IPS-NIHi7 (cell line): ENCODE measurements at regions not wholly inside any gene's neighbourhood (a gene's known extent, or its start where the extent isn't known, plus 50 kb on each side); places are given as distances from the start of the nearest gene placed in this dataset.
A peak's percentile ranks its signal among the peaks of the same experiment; 100 is the strongest.
"Not testable (repeated sequence)": the region's sequence is repeated elsewhere in the genome, so short reads cannot be mapped to it uniquely, and the experiment has no call there.

Source experiments
- DNase-seq: peaks from one replicate; pipeline ENCODE4 v3.0.0; 2012; ENCODE audit warnings: mixed read lengths; ENCODE audit errors: extremely low spot score

DNA sequence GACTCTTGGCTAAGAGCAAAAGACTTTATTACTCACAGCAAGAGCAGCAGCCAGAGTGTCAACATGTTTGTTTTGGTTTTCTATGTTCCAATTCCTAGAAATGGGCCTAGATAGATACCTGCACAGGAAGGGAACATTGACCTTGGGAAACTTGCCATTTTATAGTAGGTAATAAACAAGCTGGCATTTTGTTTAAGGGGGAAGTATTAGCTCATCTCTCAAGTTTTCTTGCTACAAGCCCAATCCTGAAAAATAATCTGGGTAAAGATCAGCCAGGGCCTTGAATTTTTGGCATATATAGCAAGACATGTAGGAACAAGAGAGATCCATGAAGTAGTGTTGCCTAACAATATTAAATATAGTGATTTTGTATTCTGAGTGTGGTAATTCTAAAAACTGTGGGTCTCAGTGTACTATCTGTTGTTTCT lies 51.4 kb upstream of the RGL1 start:
- no peak for DNase-seq

DNA sequence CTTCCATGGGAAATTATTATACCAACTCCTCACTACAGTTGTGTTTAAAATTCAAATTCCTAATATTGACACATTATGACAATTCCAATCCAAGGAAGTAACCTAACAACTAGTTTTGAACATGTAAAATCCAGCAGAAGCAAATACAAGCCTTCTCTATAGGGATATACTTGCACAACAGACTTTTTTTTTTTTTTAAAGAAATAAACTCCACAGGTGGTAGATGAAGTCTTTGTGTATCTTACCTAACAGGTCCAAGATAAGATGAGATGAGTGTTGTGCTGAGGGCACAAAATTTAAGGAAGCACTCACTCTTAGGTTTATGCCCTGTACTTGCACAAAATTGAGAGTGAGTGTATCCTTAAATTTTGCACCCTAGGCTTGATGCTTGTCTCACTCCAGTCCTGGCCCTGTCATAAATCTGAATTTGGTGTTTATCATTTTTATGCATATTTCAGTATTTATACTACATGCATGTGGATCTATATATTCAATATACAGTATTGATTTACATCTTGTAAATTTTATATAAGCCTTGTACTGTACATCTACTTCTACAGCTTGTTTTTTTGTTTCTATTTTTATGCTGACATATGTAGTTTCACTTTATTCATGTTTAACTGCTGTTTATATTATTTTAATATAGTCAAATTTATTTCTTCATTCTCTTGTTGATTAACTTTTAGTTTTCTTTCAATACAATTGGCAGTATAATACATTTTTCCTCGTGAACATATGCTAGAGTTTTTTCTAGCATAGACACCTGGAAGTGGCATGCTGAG lies 60.6 kb upstream of the RGL1 start:
- DNase-seq: no peak

DNA sequence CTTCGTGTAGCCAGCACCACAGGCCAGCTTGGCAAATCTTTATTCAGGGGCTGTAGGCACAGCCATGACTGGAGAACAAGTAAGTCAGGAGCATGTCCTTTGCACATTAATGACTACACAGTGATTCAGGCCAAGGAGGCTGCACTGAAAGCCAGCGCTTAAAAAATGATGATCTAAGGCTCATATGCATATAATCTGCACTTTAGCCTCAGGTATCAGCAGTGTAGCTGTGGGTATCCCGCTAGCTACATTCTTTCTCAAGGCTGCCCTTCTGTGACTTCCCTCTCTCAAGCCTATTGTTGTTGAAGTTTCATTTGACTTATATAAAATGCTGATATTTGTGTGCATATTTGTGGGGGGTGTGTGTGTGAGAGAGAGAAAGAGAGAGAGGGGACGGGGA lies 62.6 kb upstream of the RGL1 start:
- no peak for DNase-seq

DNA sequence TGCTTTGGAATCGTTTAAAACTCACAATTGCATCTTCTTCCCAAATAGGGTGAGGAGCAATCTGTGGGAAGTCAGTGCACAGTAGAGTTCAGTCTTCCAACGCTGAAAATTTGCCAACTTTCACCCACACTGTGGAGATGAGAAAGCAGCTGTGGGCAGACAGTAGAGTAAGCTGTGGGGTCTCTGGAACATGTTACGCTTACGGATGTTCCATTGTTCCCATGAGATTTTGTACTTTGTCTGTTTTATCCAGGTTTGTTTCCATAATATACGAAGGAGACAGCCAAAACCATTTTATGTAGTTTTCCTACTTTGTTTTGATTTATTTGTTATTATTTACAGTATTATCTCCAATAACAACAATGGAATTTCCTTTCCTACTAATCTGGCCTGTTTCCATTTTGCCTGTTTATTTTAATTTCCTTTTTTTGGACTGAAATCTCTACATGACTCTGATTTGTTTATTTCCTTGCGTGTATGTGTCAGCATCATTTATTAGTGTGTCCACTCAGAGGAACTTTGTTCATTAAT lies 65.1 kb upstream of the RGL1 start:
- no peak for DNase-seq

DNA sequence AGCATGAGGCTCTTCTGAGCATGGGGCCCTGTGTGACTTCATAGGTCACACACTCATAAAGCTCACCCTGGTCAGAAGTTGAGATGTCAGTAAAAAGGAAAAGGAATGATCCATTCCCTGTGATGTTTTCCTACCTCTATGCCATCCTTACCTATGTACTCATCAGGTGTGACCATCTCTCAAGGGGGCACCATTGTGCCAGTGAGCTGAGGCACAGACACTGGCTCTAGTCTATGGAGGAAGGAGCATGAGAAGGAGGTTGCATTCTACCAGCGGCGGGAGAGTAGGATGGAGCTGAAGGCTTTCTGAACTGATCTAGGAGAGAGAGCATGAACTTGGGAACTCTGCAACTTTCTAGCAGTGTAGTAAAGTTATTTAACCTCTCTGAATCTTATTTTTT lies 65.8 kb upstream of the RGL1 start:
- no peak for DNase-seq

DNA sequence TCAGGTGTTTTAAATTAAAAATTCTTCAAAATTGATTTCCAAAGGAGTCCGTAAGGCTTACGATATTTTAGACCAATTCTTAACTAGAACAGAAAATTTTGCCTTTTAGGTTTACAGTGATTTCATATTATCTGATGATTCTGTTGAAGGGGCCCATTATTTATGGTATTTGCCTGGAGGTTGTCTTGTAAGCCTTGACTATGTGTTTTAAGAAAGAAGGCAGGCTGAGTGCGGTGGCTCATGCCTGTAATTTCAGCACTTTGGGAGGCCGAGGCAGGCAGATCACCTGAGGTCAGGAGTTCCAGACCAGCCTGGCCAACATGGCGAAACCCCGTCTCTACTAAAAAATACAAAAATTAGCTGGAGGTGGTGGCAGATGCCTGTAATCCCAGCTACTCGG lies 67.0 kb upstream of the RGL1 start:
- DNase-seq: not testable (repeated sequence)

DNA sequence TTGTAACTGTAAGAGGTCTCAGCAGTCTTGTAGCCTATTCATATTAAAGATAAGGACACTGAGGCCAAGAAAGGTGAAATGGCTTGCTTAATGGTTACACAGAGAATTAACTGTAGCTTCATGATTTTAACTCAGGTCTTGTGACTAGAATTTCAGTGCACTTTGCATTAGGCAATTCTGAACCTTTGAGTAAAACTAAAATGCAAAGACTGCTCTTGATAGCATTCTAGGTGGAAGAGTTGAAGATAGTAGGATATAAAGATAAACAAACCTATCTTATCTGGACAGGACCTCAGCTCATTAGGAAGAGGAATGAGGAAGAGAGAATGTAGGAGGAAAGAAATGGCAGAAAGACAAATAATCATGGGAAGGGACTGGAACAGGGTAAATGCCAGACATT lies 68.6 kb upstream of the RGL1 start:
- no peak for DNase-seq

DNA sequence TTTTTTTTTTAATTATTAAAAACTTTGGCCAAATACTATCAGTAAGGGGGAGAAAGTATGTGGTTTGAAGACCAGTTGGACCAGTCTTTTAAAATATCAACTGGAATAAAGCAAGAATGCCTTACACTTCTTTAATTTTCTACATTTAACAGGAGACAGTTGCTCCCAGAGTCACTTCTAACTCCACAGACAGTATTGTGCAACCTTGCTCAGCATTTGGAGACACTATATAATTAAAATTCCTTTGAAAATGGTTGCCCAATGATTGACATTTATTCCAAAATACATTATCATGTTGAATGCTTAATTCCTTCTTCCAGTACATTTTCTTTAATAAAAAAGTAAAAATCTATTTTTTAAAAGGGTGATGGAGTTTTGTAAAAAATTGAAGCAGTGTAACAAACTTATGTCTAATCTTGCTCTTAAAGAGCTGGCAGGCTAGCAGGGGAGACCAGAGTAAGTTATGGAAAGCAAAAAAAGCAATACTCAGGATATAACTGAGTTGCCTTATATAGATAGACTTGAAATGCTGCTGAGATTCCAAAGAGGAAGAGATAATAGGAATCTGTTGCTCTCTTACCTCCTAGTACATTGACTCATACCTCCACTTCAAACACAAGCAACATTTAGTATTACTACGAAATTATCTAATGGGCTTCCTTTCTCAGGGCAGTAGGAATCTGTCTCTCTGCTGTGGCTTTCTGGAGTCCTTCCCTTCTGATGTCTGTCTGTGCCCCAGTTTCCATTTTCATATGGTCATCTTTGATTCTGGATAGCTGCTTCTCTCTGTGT lies 69.7 kb upstream of the RGL1 start:
- no peak for DNase-seq

DNA sequence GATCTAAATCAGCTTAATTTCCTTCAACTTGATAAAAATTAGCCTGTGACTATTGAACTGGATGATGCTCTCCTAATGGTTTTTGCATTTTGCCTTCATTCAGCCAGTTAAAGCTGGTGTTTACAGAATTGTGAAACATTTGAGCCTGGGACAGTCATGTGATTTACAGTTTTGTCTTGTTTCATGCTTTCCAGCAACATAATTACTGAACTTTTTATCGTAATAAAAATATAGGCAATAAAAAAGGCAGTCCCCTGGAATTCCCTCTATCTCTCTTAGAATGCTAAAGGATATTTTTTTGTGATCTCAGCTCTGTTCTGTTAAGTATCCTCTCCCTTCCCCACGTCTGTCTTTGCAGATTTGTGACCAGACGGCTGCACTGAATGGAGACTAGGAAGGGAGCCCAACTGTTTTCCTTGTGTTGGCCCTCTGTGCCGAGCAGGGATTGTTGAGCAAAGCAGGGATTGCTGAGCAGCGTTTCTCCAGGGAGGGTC lies 70.3 kb upstream of the RGL1 start:
- peak; percentile 30 for DNase-seq

DNA sequence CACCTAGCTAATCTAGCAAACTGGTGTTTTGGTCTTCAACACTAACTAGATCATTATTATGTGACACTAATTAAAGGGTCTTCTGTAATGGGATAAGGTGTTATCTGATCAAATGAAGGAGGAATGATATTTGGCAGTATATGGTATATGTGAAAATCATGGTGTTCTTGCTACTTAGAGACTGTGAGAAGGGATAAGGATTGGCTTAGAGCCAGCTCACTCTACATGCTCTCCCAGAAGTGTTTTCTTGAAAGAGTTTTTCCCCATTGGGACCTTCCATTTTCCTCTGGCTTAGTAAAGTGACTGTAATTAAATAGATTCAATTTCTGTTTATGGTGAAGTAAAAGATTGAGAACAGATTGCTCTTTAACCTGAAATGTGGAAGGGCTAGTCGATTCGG lies 71.2 kb upstream of the RGL1 start:
- no peak for DNase-seq

DNA sequence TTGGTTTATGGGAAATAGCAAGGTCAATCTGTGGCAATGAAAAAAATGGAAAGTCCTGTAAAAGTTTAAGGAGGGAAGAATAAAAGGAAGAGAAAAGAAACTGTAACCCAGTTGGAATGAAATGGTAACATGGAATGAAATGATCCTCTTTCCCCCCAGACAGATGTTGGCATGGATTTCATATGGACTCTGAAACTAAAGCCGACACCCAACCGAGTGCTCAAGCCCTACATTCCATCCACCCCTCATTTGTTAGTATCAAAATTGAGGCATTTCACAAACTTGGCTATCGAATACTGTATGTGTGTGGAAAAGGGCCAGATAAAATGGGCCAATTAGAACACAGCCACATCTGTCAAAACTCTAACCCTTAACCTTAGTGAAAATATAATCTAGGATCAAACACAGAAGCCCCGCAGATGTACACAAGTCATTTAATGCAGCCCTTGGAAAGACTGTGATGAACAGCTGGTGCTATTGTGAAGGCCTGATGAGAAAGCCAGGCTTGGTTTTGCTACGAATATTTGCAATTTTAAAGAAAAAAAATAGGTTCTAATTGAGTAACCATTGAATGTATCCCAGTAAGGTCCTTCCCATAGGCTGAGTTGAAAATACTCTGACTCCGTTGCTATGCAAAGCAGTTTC lies 72.6 kb upstream of the RGL1 start:
- DNase-seq: no peak

DNA sequence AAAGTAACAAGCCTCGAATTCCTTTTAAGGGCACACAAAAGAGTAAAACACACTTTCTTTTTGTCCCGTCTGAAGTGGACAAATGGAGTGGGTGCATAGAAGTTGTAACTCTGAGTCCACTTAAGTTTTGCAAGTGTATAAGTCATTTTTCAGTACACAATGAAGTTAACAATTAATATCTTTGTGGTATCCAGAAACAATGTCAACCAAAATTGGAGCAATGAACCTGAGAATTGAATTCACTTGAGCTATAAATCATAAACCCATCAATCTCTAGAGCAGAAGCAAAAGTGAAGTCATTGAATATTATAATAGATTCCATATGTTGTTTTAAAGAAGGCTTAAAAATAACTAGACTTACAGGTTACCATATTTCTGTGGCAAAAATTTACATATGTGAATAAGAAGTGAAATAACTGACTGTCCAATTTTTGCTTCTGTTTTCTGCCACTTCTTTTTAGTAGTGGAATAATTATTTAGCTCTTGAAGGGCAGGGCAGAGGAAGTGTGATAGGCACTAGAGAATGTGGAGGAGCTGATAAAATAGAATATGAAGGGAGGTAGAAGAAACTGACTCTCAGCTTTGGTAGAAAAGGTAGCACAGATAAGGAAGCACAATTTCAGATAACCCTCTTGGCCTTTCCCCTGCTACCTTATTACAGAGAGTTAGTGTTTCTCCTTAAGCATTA lies 73.9 kb upstream of the RGL1 start:
- DNase-seq: no peak

DNA sequence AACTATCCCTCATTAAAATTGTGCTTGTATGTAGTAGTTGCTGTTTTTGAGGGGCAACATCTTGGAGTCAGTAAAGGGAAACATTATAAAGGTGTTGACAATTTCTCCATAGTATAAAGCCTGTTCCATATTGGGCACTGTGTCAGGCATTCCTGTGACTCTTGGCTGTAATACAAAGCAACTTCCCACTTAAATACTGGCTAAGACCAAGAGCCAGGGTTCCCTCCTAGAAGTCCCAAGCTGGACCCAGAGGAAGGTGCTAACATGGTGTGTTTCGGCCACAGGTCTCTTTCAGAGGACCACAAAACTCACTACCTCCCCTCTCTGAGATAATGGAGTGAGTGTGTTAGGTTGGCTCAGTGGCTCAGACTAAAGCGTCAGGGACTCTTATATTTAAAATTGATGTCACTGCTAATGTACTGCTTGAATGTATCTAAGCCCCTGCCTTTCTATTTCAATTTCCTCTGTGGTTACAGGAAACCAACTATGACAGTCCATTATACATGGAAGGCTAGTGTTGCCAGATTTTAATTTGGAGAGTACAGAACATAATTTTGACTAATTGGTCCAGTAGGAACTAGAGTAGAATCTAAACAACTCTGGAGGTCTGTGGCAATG lies 74.7 kb upstream of the RGL1 start:
- no peak for DNase-seq

DNA sequence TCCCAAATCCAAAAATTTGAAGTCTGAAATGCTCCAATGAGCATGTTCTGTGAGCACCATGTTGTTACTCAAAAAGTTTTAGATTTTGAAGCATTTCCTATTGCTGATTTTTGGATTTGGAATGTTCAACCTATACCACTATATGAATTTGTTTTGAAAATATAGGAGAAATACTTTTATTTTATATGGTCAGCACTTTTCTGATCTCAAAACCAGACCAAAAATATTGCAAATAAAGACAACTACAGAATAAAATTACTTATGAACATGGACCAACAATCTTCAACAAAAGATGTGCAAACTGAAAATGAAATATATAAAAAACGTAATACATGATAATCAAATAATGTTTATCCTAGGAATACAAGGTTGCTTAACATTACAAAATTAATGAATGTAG lies 73.7 kb upstream of the APOBEC4 start:
- no peak for DNase-seq

DNA sequence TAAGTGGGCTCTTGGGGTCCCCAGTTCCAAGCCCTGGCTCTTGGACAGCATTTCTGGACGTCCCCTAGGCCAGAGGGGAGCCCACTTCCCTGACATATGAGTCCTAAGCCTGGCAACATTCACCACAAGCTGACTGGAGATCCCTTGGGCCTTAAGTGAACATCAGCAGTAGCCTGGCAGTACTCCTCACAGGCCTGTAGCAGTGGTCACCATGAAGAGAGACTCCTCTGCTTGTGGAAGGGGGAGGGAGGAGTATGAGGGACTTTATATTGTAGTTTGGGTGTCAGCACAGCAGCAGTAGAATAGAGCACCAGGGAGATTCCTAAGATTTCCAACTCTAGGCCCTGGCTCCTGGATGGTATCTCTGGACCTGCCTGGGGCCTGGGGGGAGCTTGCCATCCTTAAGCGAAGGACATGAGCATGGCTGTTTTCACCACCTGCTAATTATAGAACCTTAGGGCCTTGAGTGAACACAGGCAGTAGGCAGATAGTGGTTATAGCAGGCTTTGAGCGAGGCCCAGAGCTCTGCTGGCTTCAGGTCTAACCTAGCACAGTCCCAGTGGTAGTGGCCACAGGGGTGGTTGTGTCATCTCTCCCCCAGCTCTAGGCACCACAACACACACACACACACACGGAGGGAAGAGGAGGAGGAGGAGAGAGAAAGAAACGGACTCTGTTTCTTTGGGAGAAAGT lies 71.4 kb upstream of the APOBEC4 start:
- DNase-seq: no peak

DNA sequence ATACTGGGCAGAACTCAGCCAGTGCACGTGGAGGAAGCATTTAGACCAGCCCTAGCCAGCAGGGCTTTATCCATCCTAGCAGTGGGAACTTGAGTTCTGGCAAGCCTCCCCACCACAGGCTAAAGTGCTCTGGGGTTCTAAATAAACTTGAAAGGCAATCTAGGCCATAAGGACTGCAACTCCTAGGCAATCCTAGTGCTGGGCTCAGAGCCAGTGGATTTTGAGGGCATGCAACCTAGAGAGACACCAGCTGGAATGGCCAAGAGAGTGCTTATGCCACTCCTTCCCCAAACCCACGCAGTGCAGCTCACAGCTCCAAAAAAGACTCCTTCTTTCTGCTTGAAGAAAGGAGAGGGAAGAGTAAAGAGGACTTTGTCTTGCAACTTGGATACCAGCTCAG lies 70.5 kb upstream of the APOBEC4 start:
- DNase-seq: no peak

DNA sequence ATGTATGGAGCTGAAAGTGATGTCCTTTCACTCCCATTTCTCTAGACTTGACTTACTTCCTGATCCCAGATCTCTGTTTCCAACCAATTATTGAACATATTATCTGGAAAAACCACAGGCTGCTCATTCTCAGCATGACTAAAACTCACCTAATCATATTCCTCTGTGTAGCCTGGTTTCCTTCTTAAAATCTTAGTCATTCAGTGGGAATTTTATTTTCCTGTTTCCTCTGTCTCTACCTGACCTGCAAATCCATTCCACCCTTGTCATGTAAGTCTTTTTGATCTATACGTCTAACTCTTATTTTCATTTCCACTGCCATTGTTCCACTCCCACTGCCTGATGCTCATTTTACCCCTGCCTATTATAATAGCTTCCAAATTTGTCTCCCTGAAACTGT lies 67.9 kb upstream of the APOBEC4 start:
- DNase-seq: no peak

DNA sequence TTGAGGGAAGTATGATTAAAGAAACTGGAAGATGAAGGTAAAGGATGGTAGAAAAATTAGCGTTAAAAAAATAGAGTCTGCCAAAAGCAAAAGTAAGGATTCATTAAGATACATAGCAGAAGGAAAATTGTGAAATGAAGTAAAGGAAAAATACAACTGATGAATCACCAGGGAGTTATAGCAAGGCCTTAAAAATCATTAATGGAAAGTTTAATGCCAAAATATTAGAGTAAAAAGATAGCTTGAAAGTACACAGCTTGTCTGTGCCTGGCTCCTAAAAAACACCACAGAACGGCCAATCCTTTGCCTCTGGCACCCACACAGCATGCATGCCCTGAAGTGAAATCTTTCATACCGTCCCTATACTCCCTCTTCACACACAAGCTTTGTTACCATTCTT lies 66.9 kb upstream of the APOBEC4 start:
- no peak for DNase-seq

DNA sequence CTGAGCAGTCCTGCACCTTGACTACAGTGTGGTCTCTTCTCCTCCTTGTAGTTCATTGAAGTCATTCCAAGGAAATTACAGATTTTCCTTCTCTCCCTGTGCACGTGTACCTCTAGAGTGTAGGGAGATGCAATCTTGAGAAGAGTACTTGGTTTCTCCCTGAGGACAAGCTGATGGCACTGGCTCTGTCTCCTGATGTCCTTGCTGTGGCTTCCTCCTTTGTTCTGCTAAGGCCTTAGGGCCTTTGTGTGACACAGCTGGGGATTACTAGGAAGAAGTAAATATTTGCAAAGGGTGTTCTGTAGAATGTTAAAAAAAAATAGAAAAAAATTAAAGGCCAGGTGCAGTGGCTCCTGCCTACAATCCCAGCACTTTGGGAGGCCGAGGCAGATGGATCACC lies 66.2 kb upstream of the APOBEC4 start:
- DNase-seq: peak; percentile 36

DNA sequence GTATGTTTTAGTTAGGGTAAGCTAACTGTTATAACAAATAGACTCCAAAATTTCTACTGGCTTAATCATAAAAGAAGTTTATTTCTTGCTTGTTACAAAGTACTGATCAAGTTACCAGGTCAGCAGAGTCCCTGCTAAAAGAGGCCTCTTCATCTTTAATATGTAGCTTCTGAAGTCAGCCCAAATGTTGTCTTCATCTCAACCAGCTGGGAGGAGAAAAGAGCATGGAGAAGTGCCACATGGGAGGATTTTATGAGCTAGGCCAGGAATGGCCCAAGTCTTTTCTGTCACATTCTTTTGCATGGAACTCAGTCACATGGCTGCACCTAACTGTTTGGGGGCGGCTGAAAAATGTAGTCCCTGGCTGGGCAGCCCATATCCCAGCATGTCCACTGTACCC lies 63.2 kb upstream of the APOBEC4 start:
- DNase-seq: no peak
